B cell (primary cell): ENCODE measurements at regions not wholly inside any gene's neighbourhood (a gene's known extent, or its start where the extent isn't known, plus 50 kb on each side); places are given as distances from the start of the nearest gene placed in this dataset.

Source experiments
- EZH2 ChIP-seq: IDR thresholded peaks from 2 replicates; pipeline ENCODE4 v1.6.1; 2012; ENCODE audit warnings: borderline replicate concordance, low read depth, mild to moderate bottlenecking, moderate library complexity, low read length; ENCODE audit not compliant: insufficient read depth, poor library complexity, severe bottlenecking
- TF ChIP-seq, protein P1 (sequence below): fragments of 200-600 bp; IDR thresholded peaks from one replicate; pipeline ENCODE4 v1.8.0; 2022; ENCODE audit warnings: antibody characterized with exemption, mild to moderate bottlenecking

DNA sequence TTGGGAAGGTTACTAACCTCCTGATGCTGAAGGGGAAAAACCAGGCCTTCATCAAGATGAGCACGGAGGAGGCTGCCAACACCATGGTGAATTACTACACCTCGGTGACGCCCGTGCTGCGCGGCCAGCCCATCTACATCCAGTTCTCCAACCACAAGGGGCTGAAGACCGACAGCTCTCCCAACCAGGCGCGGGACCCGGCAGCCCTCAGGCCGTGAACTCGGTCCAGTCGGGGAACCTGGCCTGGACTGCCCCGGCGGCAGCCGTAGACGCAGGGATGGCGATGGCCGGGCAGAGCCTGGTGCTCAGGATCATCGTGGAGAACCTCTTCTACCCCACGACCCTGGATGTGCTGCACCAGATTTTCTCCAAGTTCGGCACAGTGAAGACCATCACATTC lies 133.0 kb upstream of the FUT8 start:
- TF ChIP-seq, protein P1, sequence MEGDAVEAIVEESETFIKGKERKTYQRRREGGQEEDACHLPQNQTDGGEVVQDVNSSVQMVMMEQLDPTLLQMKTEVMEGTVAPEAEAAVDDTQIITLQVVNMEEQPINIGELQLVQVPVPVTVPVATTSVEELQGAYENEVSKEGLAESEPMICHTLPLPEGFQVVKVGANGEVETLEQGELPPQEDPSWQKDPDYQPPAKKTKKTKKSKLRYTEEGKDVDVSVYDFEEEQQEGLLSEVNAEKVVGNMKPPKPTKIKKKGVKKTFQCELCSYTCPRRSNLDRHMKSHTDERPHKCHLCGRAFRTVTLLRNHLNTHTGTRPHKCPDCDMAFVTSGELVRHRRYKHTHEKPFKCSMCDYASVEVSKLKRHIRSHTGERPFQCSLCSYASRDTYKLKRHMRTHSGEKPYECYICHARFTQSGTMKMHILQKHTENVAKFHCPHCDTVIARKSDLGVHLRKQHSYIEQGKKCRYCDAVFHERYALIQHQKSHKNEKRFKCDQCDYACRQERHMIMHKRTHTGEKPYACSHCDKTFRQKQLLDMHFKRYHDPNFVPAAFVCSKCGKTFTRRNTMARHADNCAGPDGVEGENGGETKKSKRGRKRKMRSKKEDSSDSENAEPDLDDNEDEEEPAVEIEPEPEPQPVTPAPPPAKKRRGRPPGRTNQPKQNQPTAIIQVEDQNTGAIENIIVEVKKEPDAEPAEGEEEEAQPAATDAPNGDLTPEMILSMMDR, result no peak
- no peak for TF ChIP-seq EZH2
